T-cell (primary cell): ENCODE measurements at regions not wholly inside any gene's neighbourhood (a gene's known extent, or its start where the extent isn't known, plus 50 kb on each side); places are given as distances from the start of the nearest gene placed in this dataset.

ENCODE experiments used
- ATAC-seq, 4 experiments: fragments of 200-7000 bp in 3 of 4; fragments of 150-1000 bp in 1 of 4; cut with Tn5 transposase; replicated peaks in 1 of 4; 1 replicate in 3 of 4; 2 replicates in 1 of 4; pipeline ENCODE4 v1.10.0; 2021; ENCODE audit warnings: moderate library complexity in 3 of 4, mild to moderate bottlenecking in 2 of 4, moderate number of reproducible peaks in 1 of 4
- CTCF ChIA-PET, 2 donors: fragments of 300-600 bp; sonication (Branson Sonifier 250); formaldehyde crosslinking; loops; one replicate each; lab custom pipeline; 2022; ENCODE audit warnings: antibody characterized with exemption in 2 of 2; lab: Charles Lee
- POLR2A ChIA-PET, 2 donors: fragments of 300-600 bp; sonication (Branson Sonifier 250); formaldehyde crosslinking; loops; one replicate each; lab custom pipeline; 2022; ENCODE audit warnings: antibody characterized with exemption in 2 of 2; lab: Charles Lee
- DNase-seq, 35 experiments: peaks; one replicate each; pipeline versions ENCODE4 v3.0.0 to v3.0.0-alpha.2; 2013 to 2023
- H3K27ac ChIP-seq: one replicate; pipeline ENCODE4 v1.5.1; 2013; ENCODE audit warnings: low read length
- H3K27me3 ChIP-seq, 2 experiments: replicated peaks in 1 of 2; 1 replicate in 1 of 2; 2 replicates in 1 of 2; pipeline versions ENCODE4 v1.6.1 to v1.7.0; 2013; ENCODE audit warnings: low read length in 1 of 2, mixed read lengths in 1 of 2; ENCODE audit not compliant: control insufficient read depth in 2 of 2, insufficient read depth in 2 of 2; ENCODE audit errors: extremely low read depth in 1 of 2
- H3K36me3 ChIP-seq, 2 donors: 1 replicate in 1 of 2; 2 replicates in 1 of 2; pipeline versions ENCODE4 v1.6.1 to v1.7.0; 2013; ENCODE audit warnings: low read length in 1 of 2; ENCODE audit not compliant: control insufficient read depth in 2 of 2, insufficient read depth in 1 of 2; ENCODE audit errors: extremely low read depth in 1 of 2
- H3K4me1 ChIP-seq, 2 experiments: 1 replicate in 1 of 2; 2 replicates in 1 of 2; pipeline versions ENCODE4 v1.6.1 to v1.7.0; 2013; ENCODE audit warnings: low read length in 2 of 2, mixed read lengths in 1 of 2; ENCODE audit not compliant: insufficient read depth in 2 of 2, control insufficient read depth in 1 of 2; ENCODE audit errors: extremely low read depth in 1 of 2
- H3K4me3 ChIP-seq, 2 donors: 1 replicate in 1 of 2; 2 replicates in 1 of 2; pipeline versions ENCODE4 v1.5.1 to v1.7.0; 2013; ENCODE audit warnings: mild to moderate bottlenecking in 2 of 2, low read length in 1 of 2, moderate library complexity in 1 of 2; ENCODE audit not compliant: control insufficient read depth in 1 of 2; ENCODE audit errors: extremely low read depth in 1 of 2
- H3K9me3 ChIP-seq: 2 replicates; pipeline ENCODE4 v1.7.0; 2013
- H3K27ac Mint-ChIP-seq, 2 donors: one replicate each; pipeline ENCODE4 v1.8.0; 2020 to 2021; ENCODE audit warnings: mild to moderate bottlenecking in 2 of 2, mixed read lengths in 2 of 2
- H3K27me3 Mint-ChIP-seq, 2 donors: one replicate each; pipeline ENCODE4 v1.8.0; 2021 to 2022; ENCODE audit warnings: mixed read lengths in 2 of 2
- H3K36me3 Mint-ChIP-seq: one replicate; pipeline ENCODE4 v1.8.0; 2021; ENCODE audit warnings: mixed read lengths
- H3K4me1 Mint-ChIP-seq, 3 donors: one replicate each; pipeline ENCODE4 v1.8.0; 2020 to 2022; ENCODE audit warnings: mixed read lengths in 3 of 3, mild to moderate bottlenecking in 1 of 3
- H3K4me3 Mint-ChIP-seq, 3 donors: one replicate each; pipeline ENCODE4 v1.8.0; 2020 to 2022; ENCODE audit warnings: mild to moderate bottlenecking in 3 of 3, mixed read lengths in 3 of 3, moderate library complexity in 3 of 3
- H3K9me3 Mint-ChIP-seq, 3 donors: one replicate each; pipeline ENCODE4 v1.8.0; 2020 to 2022; ENCODE audit warnings: mixed read lengths in 3 of 3
- WGBS: methylation state at CpG from one replicate; pipeline ENCODE4 v1.1.5; 2013; ENCODE audit warnings: missing lambda C conversion rate; ENCODE audit not compliant: insufficient coverage; 5-methylcytosine and 5-hydroxymethylcytosine counted together

GRCh38 chrX:98795636-98796035 is 1614.4 kb downstream of the PCDH19 start:
- no peak overlapping the region for H3K4me3 ChIP-seq
- no peaks in the 10 kb centered on the region for H3K27me3 ChIP-seq
- CTCF ChIA-PET: interaction anchor here in 1 of 2 donors (0.6 kb wide), 1 partner anchor 9 kb away, joined by 8 read pairs; no protein-coding TSS in a partner anchor
- no peaks in the 10 kb centered on the region for H3K27me3 Mint-ChIP-seq
- H3K9me3 ChIP-seq: no peaks in the 10 kb centered on the region
- DNase-seq (no peak), ATAC-seq (no peak)
- POLR2A ChIA-PET: no interaction called here
- H3K9me3 Mint-ChIP-seq: peaks cover 0 to 6% (median 4%) of the 10 kb centered on the region in 3 donors
- H3K27ac ChIP-seq: no peak overlapping the region
- WGBS: no CpG with 5 or more reads among the region's 3 CpGs
- H3K36me3 Mint-ChIP-seq: no peaks in the 10 kb centered on the region
- no peak overlapping the region for H3K27ac Mint-ChIP-seq
- H3K4me3 Mint-ChIP-seq: no peak overlapping the region
- no peaks in the 10 kb centered on the region for H3K4me1 Mint-ChIP-seq
- H3K36me3 ChIP-seq: no peaks in the 10 kb centered on the region
- no peaks in the 10 kb centered on the region for H3K4me1 ChIP-seq

GRCh38 chrX:98755912-98756311 is 1654.2 kb downstream of the PCDH19 start:
- Mint-ChIP-seq H3K27ac (no peak overlapping the region), H3K36me3 (no peaks in the 10 kb centered on the region), H3K4me3 (no peak overlapping the region), H3K27me3 (peaks cover 0 to 14% of the 10 kb centered on the region in 2 donors), H3K4me1 (no peaks in the 10 kb centered on the region), H3K9me3 (peaks cover 3 to 16% (median 4%) of the 10 kb centered on the region in 3 donors)
- Histone ChIP-seq H3K4me1 (no peaks in the 10 kb centered on the region), H3K27ac (no peak overlapping the region), H3K4me3 (no peak overlapping the region), H3K27me3 (no peaks in the 10 kb centered on the region), H3K36me3 (no peaks in the 10 kb centered on the region), H3K9me3 (peaks cover 2% of the 10 kb centered on the region)
- no peak for ATAC-seq
- ChIA-PET CTCF (no interaction called here), POLR2A (no interaction called here)
- no peak for DNase-seq

DNA sequence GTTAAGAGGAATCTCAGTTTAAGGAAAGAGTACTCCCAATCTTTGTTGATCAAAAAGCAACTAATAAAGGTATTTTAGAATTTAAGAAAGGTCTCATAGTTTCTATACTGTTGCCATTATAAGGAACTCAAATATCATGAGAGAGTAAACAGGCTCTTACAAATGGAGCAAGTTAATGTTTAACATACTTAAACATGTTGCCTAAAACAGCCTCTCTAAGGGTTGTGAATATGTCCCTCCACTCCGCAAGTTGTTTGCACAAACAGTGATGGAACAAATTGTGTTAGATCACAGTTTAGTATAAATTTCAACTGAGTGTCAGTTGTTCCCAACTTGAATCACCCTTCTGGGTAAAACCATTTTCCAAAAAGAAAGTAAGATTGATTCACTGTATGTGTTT is 1678.3 kb downstream of the PCDH19 start:
- ChIA-PET POLR2A (no interaction called here), CTCF (no interaction called here)
- H3K27me3 Mint-ChIP-seq: peaks cover 0 to 4% of the 10 kb centered on the region in 2 donors
- Histone ChIP-seq H3K27ac (no peak overlapping the region), H3K27me3 (no peaks in the 10 kb centered on the region), H3K4me1 (no peaks in the 10 kb centered on the region), H3K36me3 (no peaks in the 10 kb centered on the region), H3K9me3 (no peaks in the 10 kb centered on the region), H3K4me3 (no peak overlapping the region)
- H3K4me1 Mint-ChIP-seq: no peaks in the 10 kb centered on the region
- DNase-seq (no peak), ATAC-seq (no peak)
- peaks cover 0 to 6% (median 4%) of the 10 kb centered on the region in 3 donors for H3K9me3 Mint-ChIP-seq
- H3K36me3 Mint-ChIP-seq: no peaks in the 10 kb centered on the region
- no peak overlapping the region for H3K4me3 Mint-ChIP-seq
- WGBS: no CpG with 5 or more reads among the region's 1 CpG
- no peak overlapping the region for H3K27ac Mint-ChIP-seq

DNA sequence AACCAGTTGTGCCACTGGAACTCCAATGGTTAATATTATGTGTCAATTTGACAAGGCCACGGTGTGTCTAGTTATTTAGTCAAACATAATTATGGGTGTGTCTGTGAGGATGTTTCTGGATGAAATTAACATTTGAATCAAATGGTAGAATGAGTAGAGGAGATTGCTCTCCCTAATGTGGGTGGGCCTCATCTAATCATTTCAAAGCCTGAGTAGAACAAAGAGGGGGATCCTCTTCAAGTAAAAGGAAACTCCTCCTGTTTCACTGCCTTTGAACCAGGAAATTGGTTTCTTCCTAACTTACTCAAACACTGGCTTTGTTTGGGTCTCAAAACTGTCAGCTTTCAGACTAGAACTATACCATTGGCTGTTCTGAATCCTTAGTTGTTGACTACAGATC is 1692.1 kb downstream of the PCDH19 start:
- CTCF ChIA-PET: no interaction called here
- Histone ChIP-seq H3K4me1 (no peaks in the 10 kb centered on the region), H3K27ac (no peak overlapping the region), H3K9me3 (no peaks in the 10 kb centered on the region), H3K27me3 (no peaks in the 10 kb centered on the region), H3K4me3 (no peak overlapping the region), H3K36me3 (no peaks in the 10 kb centered on the region)
- no CpG with 5 or more reads among the region's 1 CpG for WGBS
- DNase-seq (no peak), ATAC-seq (no peak)
- H3K4me3 Mint-ChIP-seq: no peak overlapping the region
- H3K36me3 Mint-ChIP-seq: no peaks in the 10 kb centered on the region
- peaks cover 0 to 2% (median 0%) of the 10 kb centered on the region in 3 donors for H3K9me3 Mint-ChIP-seq
- POLR2A ChIA-PET: no interaction called here
- H3K27me3 Mint-ChIP-seq: peaks cover 0 to 10% of the 10 kb centered on the region in 2 donors
- no peaks in the 10 kb centered on the region for H3K4me1 Mint-ChIP-seq
- H3K27ac Mint-ChIP-seq: no peak overlapping the region
